ENCODE measurements at regions not wholly inside any gene's neighbourhood (a gene's known extent, or its start where the extent isn't known, plus 50 kb on each side); places are given as distances from the start of the nearest gene placed in this dataset.
A peak's percentile ranks its signal among the peaks of the same experiment; 100 is the strongest.

- H3K79me2 ChIP-seq (ENCODE audit: control insufficient read depth, insufficient read depth, low read length): no peaks in the 10 kb centered on the region
- H3K36me3 ChIP-seq (replicated peaks in 1 of 2; ENCODE audit: control extremely low read depth in 1 of 2, control insufficient read depth in 1 of 2, extremely low read depth in 1 of 2, insufficient read depth in 2 of 2, low read length in 1 of 2): no peaks in the 10 kb centered on the region
- peak overlapping the region; percentile 51 for H3K4me2 ChIP-seq (replicated peaks; ENCODE audit: low read depth, low read length, poor library complexity, severe bottlenecking)
- no peak overlapping the region for H2AFZ ChIP-seq (ENCODE audit: insufficient read depth, low read depth, low read length, poor library complexity, severe bottlenecking)
- peaks cover 11% of the 10 kb centered on the region for H3K4me1 Mint-ChIP-seq
- TF ChIP-seq EZH2 (IDR thresholded peaks at IDR 0.05; ENCODE audit: borderline replicate concordance, insufficient read depth, low read depth, low read length, poor library complexity, severe bottlenecking) (no peak), CTCF (IDR thresholded peaks at IDR 0.05) (no peak)
- 29% methylated on average over 1 of the region's 4 CpGs for WGBS (ENCODE audit: insufficient coverage)
- no peaks in the 10 kb centered on the region for H3K27me3 Mint-ChIP-seq
- no peak overlapping the region for H3K4me3 ChIP-seq (ENCODE audit: control extremely low read depth in 1 of 5, extremely low read depth in 1 of 5, insufficient read depth in 1 of 5, low read depth in 2 of 5, low read length in 4 of 5)
- H3K27me3 ChIP-seq (replicated peaks in 1 of 4; ENCODE audit: control extremely low read depth in 1 of 4, control insufficient read depth in 3 of 4, insufficient read depth in 4 of 4, low read length in 3 of 4): no peaks in the 10 kb centered on the region
- no peak overlapping the region for H3K9ac ChIP-seq (ENCODE audit: low read length)
- ChIA-PET POLR2A (no interaction called here), CTCF (no interaction called here)
- DNase-seq (peak; percentile 24), ATAC-seq (ENCODE audit: low read depth) (no peak)
- H3K9me3 ChIP-seq (ENCODE audit: control extremely low read depth in 1 of 3, control insufficient read depth in 2 of 3, insufficient read depth in 1 of 3, low read length in 2 of 3): no peaks in the 10 kb centered on the region
- H4K20me1 ChIP-seq (ENCODE audit: control insufficient read depth, insufficient read depth, low read length, poor library complexity, severe bottlenecking): no peaks in the 10 kb centered on the region
- peak overlapping the region in 1 of 2 donors; percentile 62 for H3K27ac ChIP-seq (ENCODE audit: low read length in 2 of 2)
- H3K27ac Mint-ChIP-seq: no peak overlapping the region
- peaks cover 7% of the 10 kb centered on the region for H3K9me3 Mint-ChIP-seq (ENCODE audit: insufficient read depth)
- H3K4me3 Mint-ChIP-seq: no peak overlapping the region
- intact Hi-C loops (cut with micrococcal nuclease): no loop called here
- H3K4me1 ChIP-seq (ENCODE audit: control insufficient read depth in 2 of 2, insufficient read depth in 2 of 2, low read length in 2 of 2): peaks cover 14 to 20% of the 10 kb centered on the region in 2 donors
These were observed 604.2 kb downstream of the LRRIQ3 start for GRCh38 chr1:73593804-73594203.

GRCh38 chr1:73593364-73593763 lies 604.6 kb downstream of the LRRIQ3 start:
- H3K9ac ChIP-seq (ENCODE audit: low read length): peak overlapping the region; percentile 31
- peaks cover 14 to 20% of the 10 kb centered on the region in 2 donors for H3K4me1 ChIP-seq (ENCODE audit: control insufficient read depth in 2 of 2, insufficient read depth in 2 of 2, low read length in 2 of 2)
- Mint-ChIP-seq H3K4me3 (peak overlapping the region; percentile 33), H3K27me3 (no peaks in the 10 kb centered on the region), H3K27ac (no peak overlapping the region), H3K9me3 (ENCODE audit: insufficient read depth) (peaks cover 7% of the 10 kb centered on the region), H3K4me1 (peaks cover 11% of the 10 kb centered on the region)
- intact Hi-C loops (cut with micrococcal nuclease): no loop called here
- H3K36me3 ChIP-seq (replicated peaks in 1 of 2; ENCODE audit: control extremely low read depth in 1 of 2, control insufficient read depth in 1 of 2, extremely low read depth in 1 of 2, insufficient read depth in 2 of 2, low read length in 1 of 2): no peaks in the 10 kb centered on the region
- no peaks in the 10 kb centered on the region for H4K20me1 ChIP-seq (ENCODE audit: control insufficient read depth, insufficient read depth, low read length, poor library complexity, severe bottlenecking)
- peak overlapping the region; percentile 2 to 18 (median 17) for H3K4me3 ChIP-seq (ENCODE audit: control extremely low read depth in 1 of 5, extremely low read depth in 1 of 5, insufficient read depth in 1 of 5, low read depth in 2 of 5, low read length in 4 of 5)
- peak overlapping the region; percentile 5 for H2AFZ ChIP-seq (ENCODE audit: insufficient read depth, low read depth, low read length, poor library complexity, severe bottlenecking)
- peak overlapping the region; percentile 51 for H3K4me2 ChIP-seq (replicated peaks; ENCODE audit: low read depth, low read length, poor library complexity, severe bottlenecking)
- no peaks in the 10 kb centered on the region for H3K27me3 ChIP-seq (replicated peaks in 1 of 4; ENCODE audit: control extremely low read depth in 1 of 4, control insufficient read depth in 3 of 4, insufficient read depth in 4 of 4, low read length in 3 of 4)
- DNase-seq (peak; percentile 53), ATAC-seq (ENCODE audit: low read depth) (no peak)
- WGBS (ENCODE audit: insufficient coverage): no CpG with 5 or more reads among the region's 3 CpGs
- no peaks in the 10 kb centered on the region for H3K79me2 ChIP-seq (ENCODE audit: control insufficient read depth, insufficient read depth, low read length)
- H3K27ac ChIP-seq (ENCODE audit: low read length in 2 of 2): peak overlapping the region in 1 of 2 donors; percentile 62
- no peaks in the 10 kb centered on the region for H3K9me3 ChIP-seq (ENCODE audit: control extremely low read depth in 1 of 3, control insufficient read depth in 2 of 3, insufficient read depth in 1 of 3, low read length in 2 of 3)
- TF ChIP-seq EZH2 (IDR thresholded peaks at IDR 0.05; ENCODE audit: borderline replicate concordance, insufficient read depth, low read depth, low read length, poor library complexity, severe bottlenecking): no peak
- no peak for TF ChIP-seq CTCF (IDR thresholded peaks at IDR 0.05)
- ChIA-PET POLR2A (no interaction called here), CTCF (no interaction called here)

Data from B cell (primary cell).